Brain pericyte (primary cell): ENCODE measurements at regions not wholly inside any gene's neighbourhood (a gene's known extent, or its start where the extent isn't known, plus 50 kb on each side); places are given as distances from the start of the nearest gene placed in this dataset.
A peak's percentile ranks its signal among the peaks of the same experiment; 100 is the strongest.
"Not testable (repeated sequence)": the region's sequence is repeated elsewhere in the genome, so short reads cannot be mapped to it uniquely, and the experiment has no call there.

Experiments used
- DNase-seq: peaks from one replicate; pipeline ENCODE4 v3.0.0-alpha.2; 2012; ENCODE audit warnings: low read depth, low spot score

GRCh38 chr3:17908399-17909191 lies 166.2 kb upstream of the TBC1D5 start:
- no peak for DNase-seq

GRCh38 chr3:17905996-17906395 lies 163.6 kb upstream of the TBC1D5 start:
- no peak for DNase-seq

DNA sequence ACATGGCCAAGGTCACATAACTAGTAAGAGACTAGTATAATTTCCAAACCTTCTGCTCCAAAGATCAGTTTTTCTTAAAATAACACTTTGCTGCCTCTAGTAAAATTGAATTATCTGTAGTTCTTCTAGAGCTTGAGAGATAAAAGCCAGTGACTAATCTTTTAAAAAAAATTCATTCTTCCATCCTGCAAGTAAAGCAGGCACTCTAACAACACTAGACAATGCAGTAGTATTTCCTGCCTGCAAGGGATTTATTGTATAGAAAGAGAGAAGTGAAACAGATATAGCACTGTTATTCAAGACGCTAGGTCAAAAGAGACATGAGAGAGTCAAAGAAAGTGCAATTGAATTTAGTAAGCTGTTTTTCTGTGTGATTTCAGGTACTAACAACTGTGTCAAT lies 159.5 kb upstream of the TBC1D5 start:
- DNase-seq, result no peak

DNA sequence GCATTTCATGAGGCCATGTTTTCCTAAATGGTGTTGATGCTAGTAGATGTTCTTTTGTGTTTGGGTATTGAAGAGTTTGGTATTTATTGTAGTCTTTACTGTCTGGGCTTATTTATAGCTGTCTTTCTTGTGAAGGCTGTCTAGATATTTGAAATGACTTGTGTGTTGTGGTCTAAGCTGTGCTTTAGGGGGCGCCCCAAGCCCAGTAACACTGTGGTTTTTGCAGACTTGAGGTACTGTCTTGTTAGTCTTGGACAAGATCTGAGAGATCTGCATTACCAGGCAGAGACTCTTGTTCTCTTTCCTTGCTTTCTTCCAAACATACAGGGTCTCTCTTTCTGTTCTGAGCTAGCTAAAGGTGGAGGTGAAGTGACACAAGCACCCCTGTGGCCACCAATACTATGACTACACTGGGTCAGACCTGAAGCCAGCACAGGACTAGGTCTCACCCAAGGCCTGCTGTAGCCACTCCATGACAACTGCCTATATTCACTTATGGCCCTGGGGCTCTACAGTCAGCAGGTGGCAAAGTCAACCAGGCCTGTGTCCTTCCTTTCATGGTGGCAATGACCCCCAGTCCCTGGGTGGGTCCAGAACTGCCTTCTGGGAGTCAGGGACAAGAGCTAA lies 152.1 kb upstream of the TBC1D5 start:
- DNase-seq, result peak; percentile 29

GRCh38 chr3:17891139-17891856 lies 148.9 kb upstream of the TBC1D5 start:
- DNase-seq, result no peak

DNA sequence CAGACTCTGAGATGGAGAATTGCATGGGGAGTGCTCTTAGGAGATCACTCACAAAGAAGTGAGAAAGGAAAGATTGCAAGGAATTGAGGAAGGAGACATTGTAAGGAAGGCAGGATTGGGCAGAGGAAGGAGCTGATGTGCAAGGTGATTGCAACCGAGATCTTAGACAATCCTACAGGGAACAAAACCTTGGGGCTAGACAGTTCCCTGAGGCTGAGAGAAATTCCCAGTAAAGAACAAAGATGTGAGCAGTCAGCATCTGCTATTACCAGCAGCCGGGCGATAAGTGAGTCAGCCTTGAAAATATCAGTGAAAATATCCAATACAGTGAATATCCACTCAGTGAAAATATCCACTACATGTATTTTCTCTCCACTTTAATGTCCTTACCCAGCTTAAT lies 143.6 kb upstream of the TBC1D5 start:
- no peak for DNase-seq

GRCh38 chr3:17882981-17883380 lies 140.6 kb upstream of the TBC1D5 start:
- no peak for DNase-seq

DNA sequence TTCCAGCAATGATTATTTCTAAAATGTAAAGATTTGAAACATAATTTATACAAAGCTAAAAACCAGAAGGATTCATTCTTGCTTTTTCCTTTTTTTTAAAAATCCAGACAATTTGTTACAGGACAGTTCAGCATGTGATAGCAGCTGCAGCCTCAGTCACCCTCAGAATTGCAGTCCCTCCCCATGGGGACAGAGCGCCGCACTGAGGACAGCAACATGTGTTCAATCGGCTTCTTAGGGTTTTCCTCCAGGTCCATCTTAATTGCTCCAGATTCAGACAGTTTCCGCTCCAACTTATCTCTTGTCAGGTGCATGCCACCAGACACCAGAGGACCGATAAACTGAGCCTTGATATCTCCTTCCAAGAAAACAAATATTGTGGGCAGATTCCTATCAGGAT lies 134.9 kb upstream of the TBC1D5 start:
- no peak for DNase-seq

DNA sequence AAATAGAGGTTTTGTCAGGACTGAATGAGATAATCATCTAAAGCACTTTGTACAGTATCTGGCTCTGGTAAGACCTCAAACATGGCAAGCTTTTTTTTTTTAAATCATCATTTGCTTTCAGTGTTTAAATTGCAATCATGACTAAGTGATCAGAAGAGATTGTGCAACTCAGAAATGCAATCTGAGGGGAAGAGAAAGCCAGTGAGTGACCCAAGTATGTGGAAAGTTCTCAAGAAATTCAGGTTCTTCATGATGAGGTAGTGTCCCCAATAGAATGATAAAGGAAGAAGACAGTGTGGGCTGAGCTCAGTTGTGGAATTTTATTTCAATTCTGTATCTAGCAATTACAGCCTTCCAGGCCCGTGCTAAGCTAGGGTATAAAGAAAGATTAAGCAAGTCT lies 132.2 kb upstream of the TBC1D5 start:
- no peak for DNase-seq

GRCh38 chr3:17872457-17872856 lies 130.0 kb upstream of the TBC1D5 start:
- no peak for DNase-seq

DNA sequence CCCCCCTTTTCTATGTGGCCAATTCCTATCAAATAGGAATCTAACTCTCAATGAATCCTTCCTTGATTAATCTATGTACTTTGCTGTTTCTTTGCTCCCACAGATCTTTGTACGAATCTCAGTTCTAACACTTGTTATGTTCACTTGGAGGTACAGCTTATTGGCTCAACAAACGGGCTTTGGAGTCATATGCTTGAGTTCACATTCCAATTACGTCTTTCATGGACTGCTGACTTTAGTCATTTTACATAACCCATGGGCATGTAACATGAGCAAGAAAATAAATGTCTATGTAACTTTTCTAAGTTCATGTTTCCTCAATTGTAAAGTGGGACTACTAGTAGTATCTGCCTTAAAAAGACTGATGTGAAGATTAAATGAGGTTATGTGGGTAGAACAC lies 123.2 kb upstream of the TBC1D5 start:
- no peak for DNase-seq

DNA sequence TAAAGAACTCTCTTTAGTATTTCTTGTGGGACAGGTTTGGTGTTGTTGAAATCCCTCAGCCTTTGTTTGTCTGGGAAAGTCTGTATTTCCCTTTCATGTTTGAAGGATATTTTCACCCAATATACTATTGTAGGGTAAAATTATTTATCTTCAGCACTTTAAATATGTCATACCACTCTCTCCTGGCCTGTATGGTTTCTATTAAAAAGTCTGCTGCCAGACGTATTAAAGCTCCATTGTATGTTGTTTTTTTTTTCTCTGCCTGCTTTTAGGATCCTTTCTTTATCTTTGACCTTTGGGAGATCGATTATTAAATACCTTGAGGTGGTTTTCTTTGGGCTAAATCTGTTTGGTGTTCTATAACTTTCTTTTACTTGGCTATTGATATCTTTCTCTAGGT lies 119.0 kb upstream of the TBC1D5 start:
- DNase-seq, result no peak

DNA sequence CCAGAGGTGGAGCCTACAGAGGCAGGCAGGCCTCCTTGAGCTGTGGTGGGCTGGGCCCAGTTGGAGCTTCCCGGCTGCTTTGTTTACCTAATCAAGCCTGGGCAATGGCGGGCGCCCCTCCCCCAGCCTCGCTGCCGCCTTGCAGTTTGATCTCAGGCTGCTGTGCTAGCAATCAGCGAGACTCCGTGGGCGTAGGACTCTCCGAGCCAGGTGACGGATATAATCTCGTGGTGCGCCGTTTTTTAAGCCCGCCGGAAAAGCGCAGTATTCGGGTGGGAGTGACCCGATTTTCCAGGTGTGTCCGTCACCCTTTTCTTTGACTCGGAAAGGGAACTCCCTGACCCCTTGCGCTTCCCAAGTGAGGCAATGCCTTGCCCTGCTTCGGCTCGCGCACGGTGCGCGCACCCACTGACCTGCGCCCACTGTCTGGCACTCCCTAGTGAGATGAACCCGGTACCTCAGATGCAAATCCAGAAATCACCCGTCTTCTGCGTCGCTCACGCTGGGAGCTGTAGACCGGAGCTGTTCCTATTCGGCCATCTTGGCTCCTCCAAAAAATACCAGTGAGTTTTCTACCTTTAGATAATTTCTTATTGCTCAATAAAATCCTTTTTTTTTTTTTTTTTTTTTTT lies 118.5 kb upstream of the TBC1D5 start:
- DNase-seq, result not testable (repeated sequence)

DNA sequence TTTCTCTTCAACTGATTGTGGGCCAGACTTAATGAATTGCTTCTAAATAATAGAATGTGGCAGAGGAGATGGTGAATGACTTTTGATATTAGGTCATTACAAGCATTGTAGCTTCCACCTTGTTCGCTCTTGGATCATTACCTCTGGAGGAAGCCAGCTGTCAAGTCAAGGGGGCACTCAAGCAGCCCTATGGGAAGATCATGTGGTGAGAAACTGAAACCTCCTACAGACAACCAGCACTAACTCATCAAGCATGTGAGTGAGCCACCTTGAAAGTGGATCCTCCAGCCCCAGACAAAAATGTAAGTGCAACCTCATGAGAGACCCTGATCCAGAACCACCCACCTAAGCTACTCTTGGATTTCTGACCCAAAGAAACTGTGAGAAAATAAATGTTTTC lies 109.8 kb upstream of the TBC1D5 start:
- DNase-seq, result no peak

DNA sequence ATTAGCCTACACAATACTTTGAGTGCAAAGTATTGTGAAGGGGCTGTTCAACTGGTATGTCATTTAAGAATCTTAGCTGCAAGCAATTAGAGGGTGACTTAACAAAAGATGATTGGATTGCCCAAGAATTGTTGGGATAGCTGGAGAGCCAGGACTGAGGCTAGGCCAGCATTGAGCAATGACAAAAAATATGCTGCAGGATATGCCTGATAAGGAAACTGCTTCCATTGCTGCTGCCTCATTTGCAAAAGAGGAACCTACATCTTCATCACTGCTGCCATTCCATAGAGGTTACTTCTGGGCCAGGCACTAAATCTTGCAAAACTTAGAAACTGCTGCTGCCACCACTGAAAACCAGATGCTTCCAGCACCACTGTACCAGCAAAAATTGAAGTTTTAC lies 108.0 kb upstream of the TBC1D5 start:
- DNase-seq, result no peak

- no peak for DNase-seq
Observed at GRCh38 chr3:17848102-17848501, 105.7 kb upstream of the TBC1D5 start.

- no peak for DNase-seq
Observed at GRCh38 chr3:17847156-17847555, 104.7 kb upstream of the TBC1D5 start.

DNA sequence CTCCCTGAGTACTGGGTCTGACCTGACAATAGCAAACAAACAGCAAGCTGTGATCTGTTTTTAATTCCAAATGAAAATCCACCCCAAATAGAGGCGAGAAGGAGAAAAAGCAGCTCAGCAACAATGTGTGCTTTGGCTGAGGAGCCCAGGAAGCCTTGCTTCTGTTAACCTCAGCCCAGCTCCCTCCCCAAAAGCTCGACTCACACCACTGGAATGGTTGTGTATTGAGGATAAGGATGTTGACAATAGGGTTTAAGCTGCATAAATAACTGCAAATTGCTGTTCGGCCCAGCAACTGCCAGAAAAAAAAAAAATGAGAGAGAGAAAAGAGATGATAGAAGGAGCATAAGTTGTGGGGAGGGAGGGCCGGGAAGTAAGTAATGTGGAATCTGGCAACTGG lies 104.0 kb upstream of the TBC1D5 start:
- no peak for DNase-seq

DNA sequence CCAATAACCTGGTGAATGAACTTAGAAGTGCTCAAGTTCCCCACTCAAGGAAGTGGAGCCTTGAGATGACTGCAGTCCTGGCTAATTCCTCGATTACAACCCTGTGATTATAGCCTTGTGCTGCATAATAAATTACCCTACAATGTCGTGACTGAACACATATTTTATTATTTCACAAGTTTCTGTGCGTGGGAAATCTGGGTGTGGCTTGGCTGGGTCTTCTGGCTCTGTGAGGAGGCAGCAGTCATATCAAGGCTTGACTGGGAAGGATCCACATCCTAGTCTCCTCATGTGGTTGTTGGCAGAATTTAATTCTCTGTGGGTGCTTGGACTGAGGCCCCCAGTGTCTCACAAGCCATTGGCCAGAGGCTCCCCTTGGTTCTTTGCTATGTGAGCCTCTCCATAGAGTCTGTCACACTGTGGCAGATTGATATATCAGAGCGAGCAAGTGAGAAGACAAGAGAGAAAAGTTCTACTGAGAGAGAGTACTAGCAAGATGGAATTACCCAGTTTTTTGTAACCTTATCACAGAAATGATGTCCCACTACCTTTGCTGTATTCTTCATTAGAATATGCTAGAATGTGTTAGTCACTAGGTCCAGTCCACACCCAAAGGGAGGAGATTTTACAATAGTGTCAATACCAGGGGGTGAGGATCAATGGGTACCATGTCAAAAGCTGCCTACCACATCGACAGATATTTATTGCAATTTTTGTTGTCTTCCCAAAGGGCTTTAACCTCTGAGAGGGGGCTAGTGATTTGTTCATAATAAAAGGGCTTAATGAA lies 102.8 kb upstream of the TBC1D5 start:
- DNase-seq, result no peak

DNA sequence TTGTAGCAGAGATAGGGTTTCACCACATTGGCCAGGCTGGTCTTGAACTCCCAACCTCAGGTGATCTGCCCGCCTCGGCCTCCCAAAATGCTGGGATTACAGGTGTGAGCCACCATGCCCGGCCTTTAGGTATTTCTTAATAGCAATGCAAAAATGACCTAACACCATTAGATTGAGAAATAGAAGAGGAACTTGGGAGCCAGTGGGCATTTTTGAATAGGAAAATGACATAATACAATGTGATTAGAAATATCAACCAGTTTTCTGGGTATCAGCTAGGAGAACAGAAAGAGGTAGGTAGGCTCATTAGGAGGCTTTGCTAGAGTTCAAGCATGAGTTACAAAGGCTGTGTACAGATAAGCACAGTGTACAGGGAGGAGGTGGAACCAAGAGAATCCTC lies 101.8 kb upstream of the TBC1D5 start:
- DNase-seq, result no peak

GRCh38 chr3:17841190-17841828 lies 98.9 kb upstream of the TBC1D5 start:
- peak; percentile 38 for DNase-seq
